ENCODE measurements at regions not wholly inside any gene's neighbourhood (a gene's known extent, or its start where the extent isn't known, plus 50 kb on each side); places are given as distances from the start of the nearest gene placed in this dataset.

- Mint-ChIP-seq H3K4me3 (ENCODE audit: low read depth, unreplicated experiment) (no peak overlapping the region), H3K4me1 (ENCODE audit: low read depth, unreplicated experiment) (peaks cover 33% of the 10 kb centered on the region), H3K36me3 (ENCODE audit: insufficient read depth, unreplicated experiment) (no peaks in the 10 kb centered on the region), H3K27me3 (ENCODE audit: unreplicated experiment) (no peaks in the 10 kb centered on the region), H3K9me3 (ENCODE audit: low read depth, unreplicated experiment) (no peaks in the 10 kb centered on the region), H3K27ac (ENCODE audit: unreplicated experiment) (no peak overlapping the region)
- intact Hi-C loops (cut with micrococcal nuclease; ENCODE audit: unreplicated experiment): no loop called here
- CTCF ChIA-PET: no interaction called here
- no peak for DNase-seq
- no peak for TF ChIP-seq CTCF (IDR thresholded peaks at IDR 0.05; ENCODE audit: unreplicated experiment)
- BruUV-seq (replicated peaks): no TSS peak
Measured at GRCh38 chr7:36784991-36785940, 61.0 kb upstream of the AOAH start.

- intact Hi-C loops (cut with micrococcal nuclease; ENCODE audit: unreplicated experiment): loop anchor here (2.0 kb wide), 2 partner anchors 34 to 72 kb away; no protein-coding TSS in a partner anchor
- CTCF ChIA-PET: no interaction called here
Measured at GRCh38 chr7:36781011-36781738, 56.9 kb upstream of the AOAH start.

DNA sequence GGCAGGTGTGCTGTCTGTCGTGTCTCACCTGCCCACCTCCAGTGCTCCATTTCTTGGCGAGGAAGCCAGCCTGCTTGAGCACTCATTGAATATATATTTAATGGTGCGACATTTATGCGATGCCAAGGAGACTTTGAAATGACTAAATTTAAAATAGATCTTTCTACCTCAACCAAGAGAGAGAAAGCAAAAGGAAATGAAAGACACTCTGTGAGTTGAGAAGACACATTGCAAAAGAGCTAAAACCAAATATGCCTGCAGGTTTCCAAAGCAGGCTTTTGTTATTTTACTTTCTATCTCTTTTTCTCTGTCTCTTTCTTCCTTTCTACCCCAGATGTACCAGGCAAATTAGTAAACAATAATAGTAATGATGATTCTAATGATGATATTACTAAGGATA lies 53.6 kb upstream of the AOAH start:
- Mint-ChIP-seq H3K27me3 (ENCODE audit: unreplicated experiment) (no peaks in the 10 kb centered on the region), H3K9me3 (ENCODE audit: low read depth, unreplicated experiment) (peaks cover 3% of the 10 kb centered on the region), H3K4me3 (ENCODE audit: low read depth, unreplicated experiment) (no peak overlapping the region), H3K36me3 (ENCODE audit: insufficient read depth, unreplicated experiment) (no peaks in the 10 kb centered on the region), H3K4me1 (ENCODE audit: low read depth, unreplicated experiment) (peaks cover 36% of the 10 kb centered on the region), H3K27ac (ENCODE audit: unreplicated experiment) (no peak overlapping the region)
- intact Hi-C loops (cut with micrococcal nuclease; ENCODE audit: unreplicated experiment): no loop called here
- no peak for TF ChIP-seq CTCF (IDR thresholded peaks at IDR 0.05; ENCODE audit: unreplicated experiment)
- BruUV-seq (replicated peaks): no TSS peak
- no peak for DNase-seq
- CTCF ChIA-PET: no interaction called here

More at GRCh38 chr7:36781011-36781738, 56.9 kb upstream of the AOAH start:
- H3K27me3 Mint-ChIP-seq (ENCODE audit: unreplicated experiment): no peaks in the 10 kb centered on the region
- H3K4me1 Mint-ChIP-seq (ENCODE audit: low read depth, unreplicated experiment): peaks cover 45% of the 10 kb centered on the region
- no peaks in the 10 kb centered on the region for H3K36me3 Mint-ChIP-seq (ENCODE audit: insufficient read depth, unreplicated experiment)
- no peak for TF ChIP-seq CTCF (IDR thresholded peaks at IDR 0.05; ENCODE audit: unreplicated experiment)
- peak; percentile 40 for DNase-seq
- H3K9me3 Mint-ChIP-seq (ENCODE audit: low read depth, unreplicated experiment): peaks cover 3% of the 10 kb centered on the region
- H3K4me3 Mint-ChIP-seq (ENCODE audit: low read depth, unreplicated experiment): peak overlapping the region; percentile 18
- peak overlapping the region; percentile 71 for H3K27ac Mint-ChIP-seq (ENCODE audit: unreplicated experiment)
- BruUV-seq (replicated peaks): no TSS peak

DNA sequence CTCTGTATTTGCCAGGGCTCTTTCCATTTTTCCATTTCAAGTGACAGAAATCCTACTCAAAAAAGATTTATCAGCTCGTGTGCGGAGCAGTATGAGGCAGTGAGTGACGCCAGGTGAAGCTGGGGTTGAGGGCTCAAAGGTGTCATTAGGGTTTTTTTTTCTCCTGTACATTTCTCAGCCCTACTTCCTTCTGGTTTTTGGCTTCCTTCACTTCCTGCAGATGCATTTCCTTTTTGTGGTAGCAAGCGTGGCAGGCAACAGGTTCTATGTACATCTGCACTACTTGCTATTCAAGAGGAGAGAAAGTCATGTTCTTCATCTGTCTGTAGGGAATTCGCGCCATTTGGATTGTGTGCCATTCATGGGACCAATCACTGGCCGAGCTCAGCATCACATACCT lies 52.8 kb upstream of the AOAH start:
- H3K27me3 Mint-ChIP-seq (ENCODE audit: unreplicated experiment): no peaks in the 10 kb centered on the region
- H3K36me3 Mint-ChIP-seq (ENCODE audit: insufficient read depth, unreplicated experiment): no peaks in the 10 kb centered on the region
- H3K4me1 Mint-ChIP-seq (ENCODE audit: low read depth, unreplicated experiment): peaks cover 30% of the 10 kb centered on the region
- no peak overlapping the region for H3K4me3 Mint-ChIP-seq (ENCODE audit: low read depth, unreplicated experiment)
- H3K9me3 Mint-ChIP-seq (ENCODE audit: low read depth, unreplicated experiment): peaks cover 3% of the 10 kb centered on the region
- BruUV-seq (replicated peaks): no TSS peak
- no peak overlapping the region for H3K27ac Mint-ChIP-seq (ENCODE audit: unreplicated experiment)
- no peak for DNase-seq
- no peak for TF ChIP-seq CTCF (IDR thresholded peaks at IDR 0.05; ENCODE audit: unreplicated experiment)
- intact Hi-C loops (cut with micrococcal nuclease; ENCODE audit: unreplicated experiment): no loop called here
- CTCF ChIA-PET: no interaction called here
